22Rv1 (cell line): ENCODE measurements at regions not wholly inside any gene's neighbourhood (a gene's known extent, or its start where the extent isn't known, plus 50 kb on each side); places are given as distances from the start of the nearest gene placed in this dataset.

Experiments used
- CTCF ChIP-seq: fragments of 450-650 bp; IDR thresholded peaks from 2 replicates; pipeline ENCODE4 v1.5.1; 2017; ENCODE audit warnings: mild to moderate bottlenecking
- ZFX ChIP-seq: fragments of 450-650 bp; IDR thresholded peaks from 2 replicates; pipeline ENCODE4 v1.6.1; 2017; ENCODE audit warnings: antibody characterized with exemption, borderline replicate concordance

- TF ChIP-seq CTCF (no peak), ZFX (no peak)
Measured at GRCh38 chr3:187839422-187839821, 94.2 kb upstream of the BCL6 start.
